ENCODE measurements at regions not wholly inside any gene's neighbourhood (a gene's known extent, or its start where the extent isn't known, plus 50 kb on each side); places are given as distances from the start of the nearest gene placed in this dataset.

DNA sequence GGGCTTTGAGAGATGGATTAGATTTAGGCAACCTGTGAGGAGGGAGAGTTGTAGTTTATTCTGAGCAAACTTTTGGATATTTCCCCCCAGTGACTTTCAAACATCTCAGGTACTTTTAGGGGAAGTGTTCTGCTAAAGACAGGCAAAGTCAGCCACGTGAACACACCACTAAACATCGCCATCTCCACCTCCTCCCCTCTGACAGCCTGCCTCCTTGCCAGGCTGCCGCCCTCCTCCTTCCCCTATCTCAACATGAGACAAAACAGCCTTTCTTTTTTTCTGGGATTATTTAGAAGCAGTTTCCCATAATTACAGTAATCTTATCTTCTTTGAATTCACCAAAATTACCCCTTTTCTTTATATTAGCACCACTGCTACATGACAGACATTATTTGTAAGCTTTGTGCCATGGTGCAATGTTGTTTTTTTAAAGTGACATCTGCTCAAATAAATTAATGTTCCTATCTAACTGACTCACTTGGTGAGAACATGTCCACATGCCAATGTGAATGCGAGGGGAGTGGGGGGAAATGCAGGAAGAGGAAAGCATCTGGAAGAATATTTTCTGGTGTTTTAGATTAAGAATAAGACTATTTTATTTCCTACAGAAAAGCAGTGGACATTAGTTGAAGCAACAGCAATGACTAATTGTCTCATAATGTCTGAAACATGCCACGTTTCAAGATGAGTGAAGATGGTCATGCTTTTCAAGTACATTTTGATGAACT lies 147.8 kb upstream of the ATP1B1 start:
- H3K36me3 ChIP-seq, result no peaks in the 10 kb centered on the region
- TF ChIP-seq, protein P1, sequence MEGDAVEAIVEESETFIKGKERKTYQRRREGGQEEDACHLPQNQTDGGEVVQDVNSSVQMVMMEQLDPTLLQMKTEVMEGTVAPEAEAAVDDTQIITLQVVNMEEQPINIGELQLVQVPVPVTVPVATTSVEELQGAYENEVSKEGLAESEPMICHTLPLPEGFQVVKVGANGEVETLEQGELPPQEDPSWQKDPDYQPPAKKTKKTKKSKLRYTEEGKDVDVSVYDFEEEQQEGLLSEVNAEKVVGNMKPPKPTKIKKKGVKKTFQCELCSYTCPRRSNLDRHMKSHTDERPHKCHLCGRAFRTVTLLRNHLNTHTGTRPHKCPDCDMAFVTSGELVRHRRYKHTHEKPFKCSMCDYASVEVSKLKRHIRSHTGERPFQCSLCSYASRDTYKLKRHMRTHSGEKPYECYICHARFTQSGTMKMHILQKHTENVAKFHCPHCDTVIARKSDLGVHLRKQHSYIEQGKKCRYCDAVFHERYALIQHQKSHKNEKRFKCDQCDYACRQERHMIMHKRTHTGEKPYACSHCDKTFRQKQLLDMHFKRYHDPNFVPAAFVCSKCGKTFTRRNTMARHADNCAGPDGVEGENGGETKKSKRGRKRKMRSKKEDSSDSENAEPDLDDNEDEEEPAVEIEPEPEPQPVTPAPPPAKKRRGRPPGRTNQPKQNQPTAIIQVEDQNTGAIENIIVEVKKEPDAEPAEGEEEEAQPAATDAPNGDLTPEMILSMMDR (IDR thresholded peaks at IDR 0.05; ENCODE audit: low read depth, low read length), result no peak
- H3K4me1 ChIP-seq (ENCODE audit: low read depth), result no peaks in the 10 kb centered on the region
- H3K4me3 ChIP-seq, result no peak overlapping the region
- H3K9me3 ChIP-seq (ENCODE audit: low read depth), result no peaks in the 10 kb centered on the region
- H3K27me3 ChIP-seq, result no peaks in the 10 kb centered on the region
- DNase-seq (ENCODE audit: low read depth in 1 of 2, low spot score in 1 of 2), result peak in 1 of 2 donors; percentile 39
- no peak overlapping the region for H3K27ac ChIP-seq

- H3K4me1 ChIP-seq (ENCODE audit: low read depth), result no peaks in the 10 kb centered on the region
Measured at GRCh38 chr1:168959382-168959781, 147.1 kb upstream of the ATP1B1 start.

GRCh38 chr1:168960114-168960513 lies 146.4 kb upstream of the ATP1B1 start:
- no peak overlapping the region for H3K27ac ChIP-seq
- TF ChIP-seq, protein P1 (IDR thresholded peaks at IDR 0.05; ENCODE audit: low read depth, low read length), result no peak
- DNase-seq (ENCODE audit: low read depth in 1 of 2, low spot score in 1 of 2), result no peak
- H3K4me1 ChIP-seq (ENCODE audit: low read depth), result no peaks in the 10 kb centered on the region
- H3K36me3 ChIP-seq, result no peaks in the 10 kb centered on the region
- no peaks in the 10 kb centered on the region for H3K9me3 ChIP-seq (ENCODE audit: low read depth)
- no peaks in the 10 kb centered on the region for H3K27me3 ChIP-seq
- no peak overlapping the region for H3K4me3 ChIP-seq

More at GRCh38 chr1:168959382-168959781, 147.1 kb upstream of the ATP1B1 start:
- no peak overlapping the region for H3K4me3 ChIP-seq
- H3K9me3 ChIP-seq (ENCODE audit: low read depth), result no peaks in the 10 kb centered on the region
- no peaks in the 10 kb centered on the region for H3K36me3 ChIP-seq
- no peak for DNase-seq (ENCODE audit: low read depth in 1 of 2, low spot score in 1 of 2)
- H3K27me3 ChIP-seq, result no peaks in the 10 kb centered on the region
- TF ChIP-seq, protein P1 (IDR thresholded peaks at IDR 0.05; ENCODE audit: low read depth, low read length), result no peak
- no peak overlapping the region for H3K27ac ChIP-seq

GRCh38 chr1:168960595-168960994 lies 145.9 kb upstream of the ATP1B1 start:
- peak in 1 of 2 donors; percentile 13 for DNase-seq (ENCODE audit: low read depth in 1 of 2, low spot score in 1 of 2)
- Histone ChIP-seq H3K27ac (no peak overlapping the region), H3K4me1 (ENCODE audit: low read depth) (no peaks in the 10 kb centered on the region), H3K9me3 (ENCODE audit: low read depth) (no peaks in the 10 kb centered on the region), H3K27me3 (no peaks in the 10 kb centered on the region), H3K36me3 (no peaks in the 10 kb centered on the region), H3K4me3 (no peak overlapping the region)
- TF ChIP-seq, protein P1 (IDR thresholded peaks at IDR 0.05; ENCODE audit: low read depth, low read length), result no peak

DNA sequence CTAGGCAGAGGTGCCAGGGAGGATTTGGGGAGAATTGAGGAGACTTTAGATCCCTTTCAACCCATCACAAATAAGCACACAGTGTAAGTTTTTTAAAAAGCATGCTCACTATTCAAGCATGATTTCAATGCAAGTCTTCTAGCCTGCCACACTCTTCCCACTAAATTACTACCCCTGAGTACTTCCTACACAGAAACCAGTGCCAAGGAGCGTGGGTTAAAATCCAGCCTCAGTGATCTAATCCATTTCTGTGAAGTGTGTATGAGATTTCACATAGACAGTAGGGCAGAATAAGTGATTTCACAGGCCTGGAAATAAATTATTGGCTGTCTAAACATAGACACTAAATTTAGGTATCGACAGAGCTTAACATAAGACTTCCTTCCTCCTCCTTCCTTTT lies 142.9 kb upstream of the ATP1B1 start:
- TF ChIP-seq, protein P1 (IDR thresholded peaks at IDR 0.05; ENCODE audit: low read depth, low read length), result no peak
- no peak overlapping the region for H3K4me3 ChIP-seq
- no peaks in the 10 kb centered on the region for H3K36me3 ChIP-seq
- H3K27me3 ChIP-seq, result no peaks in the 10 kb centered on the region
- no peak for DNase-seq (ENCODE audit: low read depth in 1 of 2, low spot score in 1 of 2)
- H3K27ac ChIP-seq, result no peak overlapping the region
- H3K9me3 ChIP-seq (ENCODE audit: low read depth), result no peaks in the 10 kb centered on the region
- H3K4me1 ChIP-seq (ENCODE audit: low read depth), result no peaks in the 10 kb centered on the region

Measured in cardiac muscle cell (in vitro differentiated cells and primary cell).